Sigmoid colon (tissue), 4 donors: ENCODE measurements at regions not wholly inside any gene's neighbourhood (a gene's known extent, or its start where the extent isn't known, plus 50 kb on each side); places are given as distances from the start of the nearest gene placed in this dataset.

Source experiments
- CTCF ChIP-seq, 4 experiments: fragments of 450-650 bp in 3 of 4; fragments of 200-600 bp in 1 of 4; IDR thresholded peaks; one replicate each; pipeline ENCODE4 v1.5.1; 2016 to 2019; ENCODE audit warnings: antibody characterized with exemption in 4 of 4, mild to moderate bottlenecking in 3 of 4, moderate library complexity in 2 of 4
- EP300 ChIP-seq, 4 donors: sonication (generic); formaldehyde crosslinking; IDR thresholded peaks; one replicate each; pipeline ENCODE4 v1.6.1; 2017; ENCODE audit warnings: antibody characterized with exemption in 4 of 4
- POLR2A ChIP-seq, 2 donors: fragments of 450-650 bp; IDR thresholded peaks; one replicate each; pipeline ENCODE4 v1.6.1; 2016; ENCODE audit warnings: antibody characterized with exemption in 2 of 2, mild to moderate bottlenecking in 2 of 2, moderate library complexity in 2 of 2
- POLR2AphosphoS5 ChIP-seq, 4 donors: sonication (generic); formaldehyde crosslinking; IDR thresholded peaks; one replicate each; pipeline ENCODE4 v1.6.1; 2017; ENCODE audit warnings: antibody characterized with exemption in 4 of 4

DNA sequence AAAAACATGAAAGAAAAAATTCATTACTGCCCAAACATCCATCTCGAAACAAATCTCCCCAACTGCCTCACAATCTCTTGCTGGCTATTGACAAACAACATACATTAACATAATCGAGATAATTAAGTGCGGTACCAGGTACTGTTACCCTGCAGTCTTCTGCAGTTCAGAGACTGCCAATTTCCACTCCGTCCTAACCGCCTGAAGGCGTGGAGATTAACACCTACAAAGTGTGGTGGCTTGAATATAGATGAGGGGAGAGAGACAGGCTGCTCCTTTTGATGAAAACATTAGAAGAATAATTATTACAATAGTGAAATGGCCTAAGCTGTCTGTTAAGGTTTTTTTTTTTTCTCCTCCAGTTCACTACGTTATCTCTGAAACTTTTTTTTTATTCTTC is 258.9 kb upstream of the SOX4 start:
- TF ChIP-seq CTCF (IDR thresholded peaks at IDR 0.05), result no peak
- no peak for TF ChIP-seq POLR2A (IDR thresholded peaks at IDR 0.05)
- TF ChIP-seq POLR2AphosphoS5 (IDR thresholded peaks at IDR 0.05), result no peak
- no peak for TF ChIP-seq EP300 (IDR thresholded peaks at IDR 0.05)
